ENCODE measurements at regions not wholly inside any gene's neighbourhood (a gene's known extent, or its start where the extent isn't known, plus 50 kb on each side); places are given as distances from the start of the nearest gene placed in this dataset.

DNA sequence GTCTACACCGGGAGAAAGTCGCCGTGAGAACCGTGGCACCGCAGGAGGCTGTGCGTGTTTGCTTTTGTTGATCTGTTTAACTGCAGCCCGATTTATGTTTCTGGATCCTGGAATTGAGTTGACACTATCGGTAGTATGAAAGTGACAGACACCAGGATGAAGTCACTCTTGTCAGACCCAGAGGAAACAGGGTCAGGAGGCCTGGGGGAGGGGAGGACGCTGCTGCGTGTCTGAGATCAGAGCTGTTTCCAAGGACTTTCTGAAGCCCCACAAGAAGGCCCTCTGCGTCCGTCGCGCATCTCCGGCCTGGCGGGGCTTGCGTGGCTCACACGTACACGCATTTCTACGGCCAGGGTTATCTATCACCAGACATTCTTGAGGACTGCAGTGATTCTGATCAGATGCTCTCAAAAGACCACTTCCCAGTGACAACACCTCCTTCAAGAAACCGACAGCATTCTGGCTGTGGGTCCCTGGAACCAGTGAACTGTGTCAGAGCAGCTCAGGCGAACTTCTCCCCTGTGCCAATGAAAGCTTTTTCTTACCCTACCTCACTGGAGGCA lies 263.4 kb downstream of the ADGRD1 start:
- TF ChIP-seq POLR2A (IDR thresholded peaks at IDR 0.05; ENCODE audit: low read depth, low read length) = no peak
- TF ChIP-seq TAF1 (IDR thresholded peaks at IDR 0.05; ENCODE audit: low read depth, low read length) = no peak
- TF ChIP-seq POLR2AphosphoS5 (IDR thresholded peaks at IDR 0.05; ENCODE audit: low read depth, low read length) = no peak
- TF ChIP-seq SPI1 (IDR thresholded peaks at IDR 0.05; ENCODE audit: low read depth, low read length) = no peak
- no peak for TF ChIP-seq PAX5 (IDR thresholded peaks at IDR 0.05; ENCODE audit: insufficient read depth, low read length, severe bottlenecking)

Measured in GM12891 (cell line).